ENCODE measurements at regions not wholly inside any gene's neighbourhood (a gene's known extent, or its start where the extent isn't known, plus 50 kb on each side); places are given as distances from the start of the nearest gene placed in this dataset.

DNA sequence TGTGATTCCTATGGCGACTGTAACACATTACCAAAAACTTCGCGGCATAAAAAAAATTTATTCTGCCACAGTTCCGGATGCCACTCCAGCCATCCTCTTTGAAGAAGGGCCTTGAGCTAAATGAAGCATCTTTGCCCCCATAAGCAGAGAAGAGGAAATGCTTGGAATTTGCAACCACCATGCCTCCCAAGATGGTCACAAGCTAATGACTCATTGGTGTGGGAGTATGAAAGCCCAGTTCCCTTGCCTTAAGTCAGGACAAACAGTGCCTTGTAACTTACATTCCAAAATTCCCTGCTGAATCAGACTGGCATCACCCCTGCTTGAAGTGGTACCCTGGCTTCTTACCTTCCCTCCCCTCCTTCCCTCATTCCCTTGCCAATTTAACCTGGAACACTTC lies 1077.4 kb downstream of the EPHA3 start:
- Histone ChIP-seq H3K79me2 (ENCODE audit: control insufficient read depth in 1 of 2, insufficient read depth in 2 of 2, low read length in 2 of 2) (no peaks in the 10 kb centered on the region), H2AK5ac (ENCODE audit: low read depth, low read length) (no peak overlapping the region), H3K18ac (ENCODE audit: extremely low read depth, low read length) (no peak overlapping the region), H3K36me3 (ENCODE audit: control insufficient read depth in 2 of 4, insufficient read depth in 4 of 4, low read length in 3 of 4) (no peaks in the 10 kb centered on the region), H3K23me2 (ENCODE audit: low read depth, low read length) (no peaks in the 10 kb centered on the region), H2BK120ac (replicated peaks; ENCODE audit: low read depth, low read length) (no peak overlapping the region), H2BK20ac (ENCODE audit: low read length) (no peak overlapping the region), H3K79me1 (ENCODE audit: low read depth, low read length) (no peaks in the 10 kb centered on the region), H3K14ac (ENCODE audit: insufficient read length) (no peak overlapping the region), H3K9me3 (ENCODE audit: insufficient read depth in 2 of 2, low read depth in 1 of 2, low read length in 1 of 2) (no peaks in the 10 kb centered on the region), H3K9ac (replicated peaks in 1 of 4; ENCODE audit: extremely low read depth in 1 of 4, low read depth in 3 of 4, low read length in 3 of 4) (no peak overlapping the region), H2AFZ (ENCODE audit: low read length) (no peak overlapping the region), H3K27ac (ENCODE audit: low read depth, low read length) (no peak overlapping the region), H3K27me3 (replicated peaks in 1 of 4; ENCODE audit: control insufficient read depth in 3 of 4, extremely low read depth in 1 of 4, insufficient read depth in 3 of 4, low read length in 3 of 4) (no peaks in the 10 kb centered on the region), H4K20me1 (replicated peaks in 1 of 2; ENCODE audit: control insufficient read depth in 1 of 2, insufficient read depth in 2 of 2, low read length in 2 of 2) (no peaks in the 10 kb centered on the region), H3K23ac (ENCODE audit: insufficient read length) (no peak overlapping the region), H2BK15ac (ENCODE audit: low read length) (no peak overlapping the region), H4K8ac (ENCODE audit: extremely low read depth, insufficient read depth, low read length) (no peak overlapping the region), H3K4me2 (ENCODE audit: insufficient read depth in 1 of 2, low read depth in 2 of 2, low read length in 2 of 2) (no peak overlapping the region), H3K4me3 (ENCODE audit: extremely low read depth in 1 of 4, insufficient read depth in 2 of 4, low read depth in 3 of 4, low read length in 4 of 4) (no peak overlapping the region), H2BK12ac (ENCODE audit: low read depth, low read length) (no peak overlapping the region), H4K5ac (ENCODE audit: insufficient read length, low read depth, low read length) (no peak overlapping the region), H4K91ac (replicated peaks; ENCODE audit: insufficient read length, low read length) (no peak overlapping the region), H3K4me1 (replicated peaks in 1 of 4; ENCODE audit: control insufficient read depth in 3 of 4, insufficient read depth in 4 of 4, low read length in 3 of 4) (no peaks in the 10 kb centered on the region; a peak in 1 of 7 replicates), H3K4ac (replicated peaks; ENCODE audit: insufficient read length, low read depth, low read length) (no peak overlapping the region), H2BK5ac (ENCODE audit: low read depth, low read length) (no peak overlapping the region), H3K56ac (replicated peaks; ENCODE audit: insufficient read length, low read depth, low read length) (no peak overlapping the region)
- no peak for TF ChIP-seq SIRT6 (IDR thresholded peaks at IDR 0.05; ENCODE audit: low read length)
- TF ChIP-seq RNF2 (IDR thresholded peaks at IDR 0.05; ENCODE audit: borderline replicate concordance, low read depth, low read length, missing control alignments, poor library complexity, severe bottlenecking), result no peak
- TF ChIP-seq EGR1 (IDR thresholded peaks at IDR 0.05; ENCODE audit: borderline replicate concordance, low read depth, low read length), result no peak
- no peak for TF ChIP-seq KDM1A (IDR thresholded peaks at IDR 0.05; ENCODE audit: borderline replicate concordance, low read length)
- no peak for TF ChIP-seq TAF1 (IDR thresholded peaks at IDR 0.05; ENCODE audit: low read depth, low read length)
- TF ChIP-seq CHD1 (IDR thresholded peaks at IDR 0.05; ENCODE audit: low read depth, low read length), result no peak
- no peak for TF ChIP-seq EZH2 (IDR thresholded peaks at IDR 0.05; ENCODE audit: low read depth, low read length, severe bottlenecking)
- TF ChIP-seq, protein P1, sequence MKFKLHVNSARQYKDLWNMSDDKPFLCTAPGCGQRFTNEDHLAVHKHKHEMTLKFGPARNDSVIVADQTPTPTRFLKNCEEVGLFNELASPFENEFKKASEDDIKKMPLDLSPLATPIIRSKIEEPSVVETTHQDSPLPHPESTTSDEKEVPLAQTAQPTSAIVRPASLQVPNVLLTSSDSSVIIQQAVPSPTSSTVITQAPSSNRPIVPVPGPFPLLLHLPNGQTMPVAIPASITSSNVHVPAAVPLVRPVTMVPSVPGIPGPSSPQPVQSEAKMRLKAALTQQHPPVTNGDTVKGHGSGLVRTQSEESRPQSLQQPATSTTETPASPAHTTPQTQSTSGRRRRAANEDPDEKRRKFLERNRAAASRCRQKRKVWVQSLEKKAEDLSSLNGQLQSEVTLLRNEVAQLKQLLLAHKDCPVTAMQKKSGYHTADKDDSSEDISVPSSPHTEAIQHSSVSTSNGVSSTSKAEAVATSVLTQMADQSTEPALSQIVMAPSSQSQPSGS (IDR thresholded peaks at IDR 0.05; ENCODE audit: low read length), result no peak
- TF ChIP-seq NRF1 (IDR thresholded peaks at IDR 0.05; ENCODE audit: low read depth, low read length), result no peak
- ChIA-PET POLR2A (ENCODE audit: partially characterized antibody) (no interaction called here), CTCF (ENCODE audit: partially characterized antibody) (no interaction called here)
- peak in 1 of 2 experiments; percentile 1 for DNase-seq (ENCODE audit: low read depth in 1 of 2, low spot score in 2 of 2)
- peak; percentile 19 for FAIRE-seq
- WGBS, 2 experiments (ENCODE audit: extremely low coverage in 1 of 2, insufficient coverage in 1 of 2, insufficient read length in 1 of 2, insufficient replicate concordance in 2 of 2, low coverage in 1 of 2, low lambda C conversion rate in 2 of 2, missing lambda C conversion rate in 1 of 2), result 100% methylated on average over 4 of the region's 4 CpGs; no CpG with 5 or more reads in 1 of the 2 experiments

Data from H1 (cell line).